Type B pancreatic cell (in vitro differentiated cells): ENCODE measurements at regions not wholly inside any gene's neighbourhood (a gene's known extent, or its start where the extent isn't known, plus 50 kb on each side); places are given as distances from the start of the nearest gene placed in this dataset.
"Not testable (repeated sequence)": the region's sequence is repeated elsewhere in the genome, so short reads cannot be mapped to it uniquely, and the experiment has no call there.

Experiments
- DNase-seq: peaks from one replicate; pipeline ENCODE4 v3.0.0; 2021; ENCODE audit warnings: mixed read lengths; ENCODE audit not compliant: unreplicated experiment; ENCODE audit errors: extremely low spot score
- H3K27ac Mint-ChIP-seq: 2 replicates; pipeline ENCODE4 v1.8.0; 2021; ENCODE audit warnings: mild to moderate bottlenecking, mixed read lengths
- H3K27me3 Mint-ChIP-seq: 2 replicates; pipeline ENCODE4 v1.8.0; 2021; ENCODE audit warnings: mixed read lengths
- H3K36me3 Mint-ChIP-seq: 2 replicates; pipeline ENCODE4 v1.8.0; 2021; ENCODE audit warnings: mixed read lengths
- H3K4me1 Mint-ChIP-seq: one replicate; pipeline ENCODE4 v1.8.0; 2021; ENCODE audit warnings: mixed read lengths; ENCODE audit not compliant: unreplicated experiment
- H3K4me3 Mint-ChIP-seq: 2 replicates; pipeline ENCODE4 v1.8.0; 2021; ENCODE audit warnings: mild to moderate bottlenecking, mixed read lengths
- H3K9me3 Mint-ChIP-seq: 2 replicates; pipeline ENCODE4 v1.8.0; 2021; ENCODE audit warnings: mixed read lengths
- TF ChIP-seq, protein P1 (sequence below): fragments of 200-600 bp; sonication (generic); conservative IDR thresholded peaks from 2 replicates; pipeline ENCODE4 v1.5.0; 2021; ENCODE audit warnings: antibody characterized with exemption, mild to moderate bottlenecking

DNA sequence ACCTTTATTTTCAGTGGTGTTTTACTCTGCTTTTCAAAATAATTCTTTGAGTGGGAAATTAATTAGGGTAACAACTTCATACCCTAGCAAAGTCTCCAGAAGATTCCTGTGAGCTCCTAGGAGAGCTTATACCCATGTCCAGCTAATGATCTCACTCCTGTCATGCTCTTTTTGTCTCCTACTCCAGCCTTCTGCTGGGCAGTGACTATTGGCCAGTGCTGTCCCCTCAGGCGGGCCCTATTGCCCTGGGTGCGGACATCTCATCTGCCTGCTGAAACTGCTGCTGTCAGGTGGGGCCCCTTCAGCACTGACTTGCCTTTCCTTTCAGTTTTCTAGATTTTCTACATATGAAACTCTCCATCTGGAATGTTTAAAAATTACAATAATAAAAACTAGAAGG lies 80.3 kb downstream of the EBLN1 start:
- no peaks in the 10 kb centered on the region for H3K27me3 Mint-ChIP-seq

DNA sequence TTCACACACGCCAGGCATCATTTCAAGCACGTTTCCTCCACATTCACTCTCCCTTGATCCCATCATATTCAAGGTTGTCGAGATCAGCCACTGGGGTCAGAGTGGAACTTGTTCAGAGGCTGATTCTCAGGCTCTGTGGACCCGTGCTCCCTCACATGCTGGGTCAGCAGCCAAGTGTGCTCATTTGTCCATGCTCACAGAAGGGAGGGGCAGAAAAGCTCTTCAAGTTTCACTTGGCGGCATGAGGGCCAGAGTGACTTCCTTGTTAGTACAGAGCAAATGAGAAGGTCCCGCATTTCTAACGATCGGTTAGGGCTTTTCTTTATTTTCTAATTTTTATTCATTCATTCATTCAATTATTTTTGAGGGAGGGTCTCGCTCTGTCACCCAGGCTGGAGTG lies 82.2 kb downstream of the EBLN1 start:
- H3K4me3 Mint-ChIP-seq, result no peak overlapping the region
- peaks cover 12% of the 10 kb centered on the region for H3K4me1 Mint-ChIP-seq
- H3K9me3 Mint-ChIP-seq, result no peaks in the 10 kb centered on the region
- no peaks in the 10 kb centered on the region for H3K27me3 Mint-ChIP-seq
- no peaks in the 10 kb centered on the region for H3K36me3 Mint-ChIP-seq
- TF ChIP-seq, protein P1, sequence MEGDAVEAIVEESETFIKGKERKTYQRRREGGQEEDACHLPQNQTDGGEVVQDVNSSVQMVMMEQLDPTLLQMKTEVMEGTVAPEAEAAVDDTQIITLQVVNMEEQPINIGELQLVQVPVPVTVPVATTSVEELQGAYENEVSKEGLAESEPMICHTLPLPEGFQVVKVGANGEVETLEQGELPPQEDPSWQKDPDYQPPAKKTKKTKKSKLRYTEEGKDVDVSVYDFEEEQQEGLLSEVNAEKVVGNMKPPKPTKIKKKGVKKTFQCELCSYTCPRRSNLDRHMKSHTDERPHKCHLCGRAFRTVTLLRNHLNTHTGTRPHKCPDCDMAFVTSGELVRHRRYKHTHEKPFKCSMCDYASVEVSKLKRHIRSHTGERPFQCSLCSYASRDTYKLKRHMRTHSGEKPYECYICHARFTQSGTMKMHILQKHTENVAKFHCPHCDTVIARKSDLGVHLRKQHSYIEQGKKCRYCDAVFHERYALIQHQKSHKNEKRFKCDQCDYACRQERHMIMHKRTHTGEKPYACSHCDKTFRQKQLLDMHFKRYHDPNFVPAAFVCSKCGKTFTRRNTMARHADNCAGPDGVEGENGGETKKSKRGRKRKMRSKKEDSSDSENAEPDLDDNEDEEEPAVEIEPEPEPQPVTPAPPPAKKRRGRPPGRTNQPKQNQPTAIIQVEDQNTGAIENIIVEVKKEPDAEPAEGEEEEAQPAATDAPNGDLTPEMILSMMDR, result no peak
- no peak for DNase-seq
- no peak overlapping the region for H3K27ac Mint-ChIP-seq

More for the DNA sequence above, 80.3 kb downstream of the EBLN1 start:
- no peaks in the 10 kb centered on the region for H3K36me3 Mint-ChIP-seq
- H3K4me1 Mint-ChIP-seq, result peaks cover 12% of the 10 kb centered on the region
- DNase-seq, result no peak
- H3K4me3 Mint-ChIP-seq, result no peak overlapping the region
- TF ChIP-seq, protein P1, result no peak
- H3K27ac Mint-ChIP-seq, result no peak overlapping the region
- H3K9me3 Mint-ChIP-seq, result no peaks in the 10 kb centered on the region

DNA sequence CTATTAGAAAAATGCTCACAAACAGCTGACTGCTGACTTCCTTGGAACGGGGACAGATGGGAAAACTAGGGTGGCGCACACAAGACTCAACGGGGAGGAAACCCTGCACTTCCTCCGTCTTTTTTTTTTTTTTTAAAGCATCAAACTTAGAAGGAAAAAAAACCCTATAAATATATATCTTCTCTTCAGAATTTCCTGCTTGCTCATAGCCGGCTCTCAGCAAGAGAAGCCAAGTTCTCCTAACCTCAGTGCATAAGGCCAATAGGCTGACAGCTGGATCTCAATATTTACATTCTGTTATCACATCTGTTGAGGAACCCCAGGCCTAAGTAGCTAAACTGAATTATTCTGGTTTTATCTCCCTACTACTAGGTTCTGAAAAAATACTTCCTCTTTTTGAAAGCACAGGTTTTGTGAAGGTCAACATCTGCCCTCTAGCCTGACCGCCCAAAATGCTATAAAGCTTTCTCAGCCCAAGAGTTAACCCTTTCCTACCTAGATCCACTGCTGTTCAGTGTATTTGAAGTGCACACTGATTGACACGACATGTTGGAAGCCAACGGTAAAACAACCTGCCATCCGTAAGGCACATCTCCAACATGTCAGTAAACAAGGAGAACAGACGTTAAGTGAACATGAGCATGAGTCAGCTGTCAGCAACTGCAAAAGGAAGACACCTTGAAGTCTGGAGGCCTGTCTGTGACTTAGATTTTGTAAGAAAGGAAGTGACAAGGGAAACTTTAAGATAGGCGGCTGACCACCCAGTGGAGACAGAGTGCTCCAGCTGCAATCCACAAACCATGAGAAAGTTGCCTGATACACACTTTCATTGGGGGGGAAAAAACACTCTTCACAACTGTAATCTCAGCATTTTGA lies 83.8 kb downstream of the EBLN1 start:
- H3K36me3 Mint-ChIP-seq, result no peaks in the 10 kb centered on the region
- peaks cover 17% of the 10 kb centered on the region for H3K4me1 Mint-ChIP-seq
- H3K4me3 Mint-ChIP-seq, result no peak overlapping the region
- TF ChIP-seq, protein P1, result no peak
- peaks cover 6% of the 10 kb centered on the region for H3K9me3 Mint-ChIP-seq
- H3K27me3 Mint-ChIP-seq, result no peaks in the 10 kb centered on the region
- H3K27ac Mint-ChIP-seq, result no peak overlapping the region
- DNase-seq, result no peak

DNA sequence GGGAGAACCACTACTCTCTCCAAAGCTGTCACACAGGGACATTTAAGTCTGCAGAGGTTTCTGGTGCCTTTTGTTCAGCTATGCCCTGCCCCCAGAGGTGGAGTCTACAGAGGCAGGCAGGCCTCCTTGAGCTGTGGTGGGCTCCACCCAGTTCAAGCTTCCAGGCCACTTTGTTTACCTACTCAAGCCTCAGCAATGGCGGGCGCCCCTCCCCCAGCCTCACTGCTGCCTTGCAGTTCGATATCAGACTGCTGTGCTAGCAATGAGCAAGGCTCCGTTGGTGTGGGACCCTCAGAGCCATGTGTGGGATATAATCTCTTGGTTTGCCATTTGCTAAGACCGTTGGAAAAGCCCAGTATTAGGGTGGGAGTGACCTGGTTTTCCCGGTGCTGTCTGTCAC lies 87.0 kb downstream of the EBLN1 start:
- H3K4me3 Mint-ChIP-seq, H3K9me3 Mint-ChIP-seq, DNase-seq, H3K27ac Mint-ChIP-seq, H3K36me3 Mint-ChIP-seq, H3K27me3 Mint-ChIP-seq: not testable (repeated sequence)
- H3K4me1 Mint-ChIP-seq, result peaks cover 17% of the 10 kb centered on the region

DNA sequence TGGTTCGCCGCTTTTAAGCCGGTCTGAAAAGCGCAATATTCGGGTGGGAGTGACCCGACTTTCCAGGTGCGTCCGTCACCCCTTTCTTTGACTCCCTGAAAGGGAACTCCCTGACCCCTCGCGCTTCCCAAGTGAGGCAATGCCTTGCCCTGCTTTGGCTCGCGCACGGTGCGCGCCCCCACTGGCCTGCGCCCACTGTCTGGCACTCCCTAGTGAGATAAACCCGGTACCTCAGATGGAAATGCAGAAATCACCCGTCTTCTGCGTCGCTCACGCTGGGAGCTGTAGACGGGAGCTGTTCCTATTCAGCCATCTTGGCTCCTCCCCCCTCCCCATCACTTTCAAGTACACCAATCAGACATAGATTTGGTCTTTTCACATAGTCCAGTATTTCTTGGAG lies 88.2 kb downstream of the EBLN1 start:
- not testable (repeated sequence) for DNase-seq, H3K27me3 Mint-ChIP-seq, H3K27ac Mint-ChIP-seq, H3K4me3 Mint-ChIP-seq, H3K36me3 Mint-ChIP-seq, H3K9me3 Mint-ChIP-seq
- H3K4me1 Mint-ChIP-seq, result peaks cover 17% of the 10 kb centered on the region

DNA sequence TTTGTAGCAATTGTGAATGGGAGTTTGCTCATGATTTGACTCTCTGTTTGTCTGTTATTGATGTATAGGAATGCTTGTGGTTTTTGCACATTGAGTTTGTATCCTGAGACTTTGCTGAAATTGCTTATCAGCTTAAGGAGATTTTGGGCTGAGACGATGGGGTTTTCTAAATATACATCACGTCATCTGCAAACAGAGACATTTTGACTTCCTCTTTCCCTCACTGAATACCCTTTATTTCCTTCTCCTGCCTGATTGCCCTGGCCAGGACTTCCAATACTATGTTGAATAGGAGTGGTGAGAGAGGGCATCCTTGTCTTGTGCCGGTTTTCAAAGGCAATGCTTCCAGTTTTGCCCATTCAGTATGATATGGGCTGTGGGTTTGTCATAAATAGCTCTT lies 96.6 kb downstream of the EBLN1 start:
- H3K4me1 Mint-ChIP-seq, H3K27ac Mint-ChIP-seq, H3K36me3 Mint-ChIP-seq, DNase-seq, H3K4me3 Mint-ChIP-seq, H3K27me3 Mint-ChIP-seq, H3K9me3 Mint-ChIP-seq: not testable (repeated sequence)

DNA sequence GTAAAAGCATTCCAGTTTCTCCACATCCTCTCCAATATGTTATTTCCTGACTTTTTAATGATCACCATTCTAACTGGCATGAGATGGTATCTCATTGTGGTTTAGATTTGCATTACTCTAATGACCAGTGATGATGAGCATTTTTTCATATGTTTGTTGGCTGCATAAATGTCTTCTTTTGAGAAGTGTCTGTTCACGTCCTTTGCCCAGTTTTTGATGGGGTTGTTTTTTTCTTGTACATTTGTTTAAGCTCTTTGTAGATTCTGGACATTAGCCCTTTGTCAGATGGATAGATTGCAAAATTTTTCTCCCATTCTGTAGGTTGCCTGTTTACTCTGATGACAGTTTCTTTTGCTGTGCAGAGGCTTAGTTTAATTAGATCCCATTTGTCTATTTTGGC lies 97.7 kb downstream of the EBLN1 start:
- not testable (repeated sequence) for DNase-seq, H3K36me3 Mint-ChIP-seq, H3K9me3 Mint-ChIP-seq, H3K27ac Mint-ChIP-seq, H3K4me3 Mint-ChIP-seq, H3K4me1 Mint-ChIP-seq
- peaks cover 10% of the 10 kb centered on the region for H3K27me3 Mint-ChIP-seq

DNA sequence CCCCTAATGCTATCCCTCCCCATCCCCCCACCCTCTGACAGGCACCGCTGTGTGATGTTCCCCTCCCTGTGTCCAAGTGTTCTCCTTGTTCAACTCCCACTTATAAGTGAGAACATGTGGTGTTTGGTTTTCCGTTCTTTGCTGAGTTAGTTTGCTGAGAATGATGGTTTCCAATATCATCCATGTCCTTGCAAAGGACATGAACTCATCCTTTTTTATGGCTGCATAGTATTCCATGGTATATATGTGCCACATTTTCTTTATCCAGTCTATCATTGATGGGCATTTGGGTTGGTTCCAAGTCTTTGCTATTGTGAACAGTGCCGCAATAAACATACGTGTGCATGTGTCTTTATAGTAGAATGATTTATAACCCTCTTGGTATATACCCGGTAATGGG lies 98.2 kb downstream of the EBLN1 start:
- not testable (repeated sequence) for H3K4me1 Mint-ChIP-seq, H3K27ac Mint-ChIP-seq, H3K9me3 Mint-ChIP-seq, H3K4me3 Mint-ChIP-seq, H3K36me3 Mint-ChIP-seq, DNase-seq
- peaks cover 10% of the 10 kb centered on the region for H3K27me3 Mint-ChIP-seq
